GM12864 (cell line): ENCODE measurements at regions not wholly inside any gene's neighbourhood (a gene's known extent, or its start where the extent isn't known, plus 50 kb on each side); places are given as distances from the start of the nearest gene placed in this dataset.
"Not testable (repeated sequence)": the region's sequence is repeated elsewhere in the genome, so short reads cannot be mapped to it uniquely, and the experiment has no call there.

Experiments
- DNase-seq: peaks from one replicate; pipeline ENCODE4 v3.0.0-alpha.2; 2011; ENCODE audit warnings: low read depth
- H3K4me3 ChIP-seq: 2 replicates; pipeline ENCODE4 v1.5.1; 2011; ENCODE audit warnings: mild to moderate bottlenecking, low read depth, low read length, control low read depth
- TF ChIP-seq, protein P1 (sequence below): IDR thresholded peaks from 2 replicates; pipeline ENCODE4 v1.5.1; 2011; ENCODE audit warnings: low read depth, mild to moderate bottlenecking, moderate library complexity, low read length, control low read depth, inconsistent platforms; ENCODE audit errors: missing control alignments

DNA sequence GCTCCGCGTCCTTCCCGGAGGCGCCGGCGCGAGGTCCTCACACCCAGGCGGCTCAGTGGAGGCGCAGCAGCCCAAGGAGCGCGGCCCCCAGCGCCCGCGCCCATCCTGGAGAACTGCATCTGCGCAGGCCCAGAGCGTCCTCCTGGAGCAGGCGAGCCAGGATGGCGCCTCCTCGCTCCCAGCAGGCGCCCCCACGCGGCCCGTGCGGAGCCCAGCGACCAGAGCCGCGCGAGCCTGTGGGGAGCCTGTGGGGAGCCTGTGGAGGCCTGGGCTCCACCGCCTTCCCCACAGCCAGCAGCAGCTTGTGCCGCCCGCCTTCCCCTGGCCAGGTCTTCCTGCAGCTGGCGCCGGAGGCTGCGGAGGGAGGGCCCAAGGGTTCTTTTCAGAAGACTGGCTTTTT lies 953.9 kb downstream of the TMEM121 start:
- not testable (repeated sequence) for DNase-seq, H3K4me3 ChIP-seq

DNA sequence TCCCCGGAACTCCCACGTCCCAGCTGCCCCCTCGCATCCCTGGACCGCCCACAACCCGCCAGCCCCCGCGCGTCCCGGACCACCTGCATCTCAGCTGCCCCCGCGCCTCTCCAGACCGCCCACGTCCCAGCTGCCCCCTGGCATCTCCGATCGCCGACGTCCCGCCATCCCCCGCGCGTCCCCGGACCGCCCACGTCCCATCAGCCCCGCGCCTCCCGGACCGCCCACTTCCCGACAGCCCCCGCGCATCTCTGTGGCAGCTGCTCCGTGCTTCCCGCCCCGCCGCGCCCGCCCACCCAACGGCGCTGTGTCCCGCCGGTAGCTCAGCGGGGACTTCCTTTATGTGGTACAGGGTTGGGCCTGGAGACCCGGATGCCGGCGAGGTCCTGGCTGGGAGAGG lies 955.8 kb downstream of the TMEM121 start:
- not testable (repeated sequence) for DNase-seq, H3K4me3 ChIP-seq

DNA sequence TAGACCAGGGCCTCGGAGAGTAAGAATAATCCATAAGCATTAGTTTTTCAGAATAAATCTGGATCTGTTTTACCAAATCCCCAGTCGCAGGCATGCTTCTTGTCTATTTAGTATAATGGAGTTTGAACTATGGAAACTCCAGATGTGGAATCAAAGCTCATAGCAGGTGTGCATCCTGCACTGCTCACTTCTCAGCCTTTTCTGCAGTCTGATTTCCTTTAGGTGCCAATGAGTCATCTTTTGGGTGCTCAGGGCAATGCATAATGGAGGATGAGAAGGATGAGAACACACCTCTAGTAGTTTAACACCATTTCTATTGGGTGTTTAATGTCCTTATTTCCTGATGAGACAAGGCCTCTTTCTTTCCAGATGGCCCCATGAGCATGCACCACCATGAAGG lies 961.2 kb downstream of the TMEM121 start:
- DNase-seq, result no peak
- TF ChIP-seq, protein P1, sequence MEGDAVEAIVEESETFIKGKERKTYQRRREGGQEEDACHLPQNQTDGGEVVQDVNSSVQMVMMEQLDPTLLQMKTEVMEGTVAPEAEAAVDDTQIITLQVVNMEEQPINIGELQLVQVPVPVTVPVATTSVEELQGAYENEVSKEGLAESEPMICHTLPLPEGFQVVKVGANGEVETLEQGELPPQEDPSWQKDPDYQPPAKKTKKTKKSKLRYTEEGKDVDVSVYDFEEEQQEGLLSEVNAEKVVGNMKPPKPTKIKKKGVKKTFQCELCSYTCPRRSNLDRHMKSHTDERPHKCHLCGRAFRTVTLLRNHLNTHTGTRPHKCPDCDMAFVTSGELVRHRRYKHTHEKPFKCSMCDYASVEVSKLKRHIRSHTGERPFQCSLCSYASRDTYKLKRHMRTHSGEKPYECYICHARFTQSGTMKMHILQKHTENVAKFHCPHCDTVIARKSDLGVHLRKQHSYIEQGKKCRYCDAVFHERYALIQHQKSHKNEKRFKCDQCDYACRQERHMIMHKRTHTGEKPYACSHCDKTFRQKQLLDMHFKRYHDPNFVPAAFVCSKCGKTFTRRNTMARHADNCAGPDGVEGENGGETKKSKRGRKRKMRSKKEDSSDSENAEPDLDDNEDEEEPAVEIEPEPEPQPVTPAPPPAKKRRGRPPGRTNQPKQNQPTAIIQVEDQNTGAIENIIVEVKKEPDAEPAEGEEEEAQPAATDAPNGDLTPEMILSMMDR, result no peak
- H3K4me3 ChIP-seq, result no peak overlapping the region

DNA sequence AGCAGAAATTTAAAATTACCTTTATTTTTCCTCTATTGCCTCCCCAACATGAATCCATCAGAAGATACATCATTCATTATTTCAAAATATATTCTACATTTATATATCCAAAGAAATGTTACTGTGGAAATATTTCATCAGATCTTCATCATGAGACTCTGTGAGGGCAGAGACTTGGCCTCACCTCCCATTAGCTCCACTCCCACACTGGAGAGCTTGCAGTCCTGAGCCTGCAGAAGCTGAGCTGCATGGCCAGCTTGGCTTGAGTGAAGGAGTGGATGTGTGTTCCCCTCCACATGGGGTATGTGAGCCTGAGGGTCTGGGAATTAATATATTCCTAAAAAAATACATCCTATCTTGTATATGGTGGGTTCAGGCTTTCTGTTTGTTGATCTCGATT lies 961.9 kb downstream of the TMEM121 start:
- DNase-seq, result no peak
- TF ChIP-seq, protein P1, result no peak
- no peak overlapping the region for H3K4me3 ChIP-seq

DNA sequence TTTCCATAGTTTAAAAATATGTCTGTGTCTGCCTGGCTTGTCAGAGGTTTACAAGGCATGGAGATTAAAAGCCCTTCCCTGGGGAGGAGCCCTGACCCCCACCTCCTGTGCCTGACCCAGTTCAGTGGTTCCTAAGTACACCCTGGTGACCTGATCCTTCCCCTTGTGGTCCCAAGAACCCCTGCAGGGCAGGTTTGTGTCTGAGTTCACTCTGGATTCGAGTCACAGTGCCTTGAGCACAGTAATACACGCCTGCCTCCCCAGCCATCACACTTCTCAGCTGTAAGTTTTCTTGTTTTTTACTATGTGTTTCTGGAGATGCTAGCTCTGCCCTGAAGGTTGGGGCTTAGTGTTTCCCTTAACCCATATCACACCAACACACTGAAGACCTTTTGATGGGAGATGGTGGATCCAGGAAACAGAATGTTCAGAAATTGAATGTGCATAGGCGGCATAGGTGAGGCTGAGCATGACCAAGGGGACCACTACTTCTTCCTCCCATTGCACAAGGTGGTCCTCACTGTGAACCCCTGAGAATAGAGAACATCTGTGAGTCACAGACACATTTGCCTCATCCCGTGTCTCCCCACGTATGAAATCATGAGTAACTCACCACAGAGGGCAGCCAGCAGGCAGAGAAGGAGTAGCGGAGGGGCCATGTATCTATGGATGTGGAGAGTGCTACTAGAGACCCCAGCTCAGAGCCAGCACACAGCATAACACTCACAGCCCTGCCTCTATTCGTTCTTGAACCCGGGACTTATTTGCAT lies 962.9 kb downstream of the TMEM121 start:
- DNase-seq, result no peak
- no peak overlapping the region for H3K4me3 ChIP-seq
- TF ChIP-seq, protein P1, result no peak

DNA sequence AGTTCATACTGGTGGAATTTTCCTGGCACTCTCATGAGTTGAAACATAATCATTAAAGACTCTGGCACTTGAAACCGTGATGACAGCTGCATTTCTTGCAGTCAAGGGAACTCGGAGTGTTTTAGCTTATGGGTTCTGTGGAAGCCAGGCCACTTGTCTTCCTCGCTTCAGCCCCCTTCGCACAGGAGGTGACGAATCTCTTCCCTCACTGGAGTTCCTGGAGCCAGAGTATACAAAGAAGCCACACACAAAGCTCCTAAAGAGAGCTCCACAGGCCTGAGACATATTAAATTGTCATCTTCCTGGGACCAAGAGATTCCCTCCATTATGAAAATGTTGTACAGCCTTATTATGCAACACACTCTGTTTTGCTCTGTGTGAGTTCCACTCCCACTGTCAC lies 964.1 kb downstream of the TMEM121 start:
- TF ChIP-seq, protein P1, result no peak
- DNase-seq, result no peak
- no peak overlapping the region for H3K4me3 ChIP-seq

DNA sequence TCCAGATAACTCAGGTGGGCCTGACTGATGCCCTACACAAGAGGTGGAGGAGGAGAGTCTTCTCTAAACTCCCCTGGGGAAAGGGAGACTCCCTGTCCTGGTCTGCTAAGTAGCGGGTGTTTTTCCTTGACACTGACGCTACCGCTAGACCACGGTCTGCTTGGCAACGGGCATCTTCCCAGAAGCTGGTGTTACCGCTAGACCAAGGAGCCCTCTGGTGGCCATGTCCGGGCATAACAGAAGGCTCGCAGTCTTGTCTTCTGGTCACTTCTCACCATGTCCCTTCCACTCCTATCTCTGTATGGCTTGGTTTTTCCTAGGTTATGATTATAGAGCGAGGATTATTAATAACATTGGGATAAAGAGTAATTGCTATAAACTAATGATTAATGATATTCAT lies 965.5 kb downstream of the TMEM121 start:
- TF ChIP-seq, protein P1, result peak; percentile 82
- no peak for DNase-seq
- H3K4me3 ChIP-seq, result no peak overlapping the region
